ENCODE measurements at regions not wholly inside any gene's neighbourhood (a gene's known extent, or its start where the extent isn't known, plus 50 kb on each side); places are given as distances from the start of the nearest gene placed in this dataset.

DNA sequence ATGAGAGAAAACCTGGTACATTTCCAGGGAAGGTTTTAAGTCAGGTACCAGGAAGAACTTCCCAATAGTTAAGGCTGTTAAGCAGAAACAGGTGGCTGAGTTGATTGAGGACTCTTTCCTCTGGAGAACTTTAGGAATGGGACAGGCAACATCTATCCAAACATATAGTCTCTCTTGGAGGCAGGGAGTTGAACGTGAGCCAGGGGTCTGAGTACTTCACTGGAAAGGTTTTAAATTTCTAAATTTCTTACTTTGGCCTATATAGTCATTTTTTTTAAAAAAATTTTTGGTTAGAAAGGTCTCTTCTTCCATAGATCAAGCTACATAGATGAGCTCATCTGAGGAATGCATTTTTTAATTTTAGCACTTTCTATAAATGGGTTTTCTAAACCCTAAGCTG lies 261.4 kb upstream of the TCF4 start:
- no peaks in the 10 kb centered on the region for H3K27me3 ChIP-seq
- DNase-seq (ENCODE audit: extremely low spot score): no peak
- intact Hi-C loops (cut with DNase I): no loop called here
- H3K27ac ChIP-seq (replicated peaks in 1 of 4): no peak overlapping the region
- no peak overlapping the region for H3K4me3 ChIP-seq
- TF ChIP-seq EP300 (IDR thresholded peaks at IDR 0.05) (no peak), POLR2A (IDR thresholded peaks at IDR 0.05; ENCODE audit: low read depth) (no peak), POLR2AphosphoS5 (IDR thresholded peaks at IDR 0.05) (no peak)
- TF ChIP-seq, protein P1, sequence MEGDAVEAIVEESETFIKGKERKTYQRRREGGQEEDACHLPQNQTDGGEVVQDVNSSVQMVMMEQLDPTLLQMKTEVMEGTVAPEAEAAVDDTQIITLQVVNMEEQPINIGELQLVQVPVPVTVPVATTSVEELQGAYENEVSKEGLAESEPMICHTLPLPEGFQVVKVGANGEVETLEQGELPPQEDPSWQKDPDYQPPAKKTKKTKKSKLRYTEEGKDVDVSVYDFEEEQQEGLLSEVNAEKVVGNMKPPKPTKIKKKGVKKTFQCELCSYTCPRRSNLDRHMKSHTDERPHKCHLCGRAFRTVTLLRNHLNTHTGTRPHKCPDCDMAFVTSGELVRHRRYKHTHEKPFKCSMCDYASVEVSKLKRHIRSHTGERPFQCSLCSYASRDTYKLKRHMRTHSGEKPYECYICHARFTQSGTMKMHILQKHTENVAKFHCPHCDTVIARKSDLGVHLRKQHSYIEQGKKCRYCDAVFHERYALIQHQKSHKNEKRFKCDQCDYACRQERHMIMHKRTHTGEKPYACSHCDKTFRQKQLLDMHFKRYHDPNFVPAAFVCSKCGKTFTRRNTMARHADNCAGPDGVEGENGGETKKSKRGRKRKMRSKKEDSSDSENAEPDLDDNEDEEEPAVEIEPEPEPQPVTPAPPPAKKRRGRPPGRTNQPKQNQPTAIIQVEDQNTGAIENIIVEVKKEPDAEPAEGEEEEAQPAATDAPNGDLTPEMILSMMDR (IDR thresholded peaks at IDR 0.05): no peak
- H3K36me3 ChIP-seq: no peaks in the 10 kb centered on the region
- 44% methylated on average over 1 of the region's 1 CpG for WGBS
- H3K4me1 ChIP-seq: peaks cover 0 to 12% (median 7%) of the 10 kb centered on the region in 4 donors
- no peaks in the 10 kb centered on the region for H3K9me3 ChIP-seq

DNA sequence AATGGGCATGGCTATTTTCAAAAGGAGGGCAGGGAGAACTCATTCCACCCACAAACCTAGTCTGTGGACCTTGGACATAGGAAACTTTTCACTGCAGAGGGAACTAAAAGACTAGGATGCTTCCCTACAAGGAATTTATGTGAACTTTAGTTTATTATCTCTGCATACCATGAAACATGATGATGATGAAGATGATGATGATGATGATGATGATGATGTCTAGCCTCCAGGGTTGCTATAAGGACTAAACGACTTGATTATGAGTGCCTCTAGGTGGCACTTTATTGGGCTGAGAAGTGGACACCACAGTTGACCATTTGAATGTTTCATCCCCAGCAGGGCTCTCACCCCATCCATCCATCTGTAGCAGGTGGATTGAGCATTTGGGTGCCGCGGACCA lies 260.0 kb upstream of the TCF4 start:
- WGBS: 95% methylated on average over 3 of the region's 3 CpGs
- H3K27me3 ChIP-seq: no peaks in the 10 kb centered on the region
- H3K9me3 ChIP-seq: no peaks in the 10 kb centered on the region
- no peak for DNase-seq (ENCODE audit: extremely low spot score)
- no peak overlapping the region for H3K27ac ChIP-seq (replicated peaks in 1 of 4)
- peaks cover 0 to 12% (median 8%) of the 10 kb centered on the region in 4 donors for H3K4me1 ChIP-seq
- intact Hi-C loops (cut with DNase I): no loop called here
- no peaks in the 10 kb centered on the region for H3K36me3 ChIP-seq
- no peak for TF ChIP-seq EP300 (IDR thresholded peaks at IDR 0.05)
- TF ChIP-seq, protein P1 (IDR thresholded peaks at IDR 0.05): no peak
- no peak for TF ChIP-seq POLR2A (IDR thresholded peaks at IDR 0.05; ENCODE audit: low read depth)
- TF ChIP-seq POLR2AphosphoS5 (IDR thresholded peaks at IDR 0.05): no peak
- no peak overlapping the region for H3K4me3 ChIP-seq

DNA sequence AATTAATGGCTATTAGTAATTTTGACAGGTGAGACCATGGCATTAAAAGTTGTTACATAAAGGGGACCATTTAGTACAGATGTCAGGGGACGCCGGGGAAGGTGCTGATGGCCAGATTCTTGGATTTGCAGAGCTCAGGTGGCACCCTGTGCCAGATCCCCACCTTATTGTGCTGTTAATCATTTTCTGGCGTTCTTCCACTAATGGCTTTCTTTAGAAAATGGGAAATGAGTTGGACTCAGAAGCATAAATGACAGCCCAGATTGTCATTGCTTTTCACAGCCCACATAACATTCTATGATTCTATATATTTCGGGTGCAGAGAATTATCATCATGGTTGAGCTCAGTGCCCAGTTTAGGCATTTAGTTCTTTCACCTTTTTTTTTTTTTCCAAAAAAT lies 257.2 kb upstream of the TCF4 start:
- H3K9me3 ChIP-seq: peaks cover 0 to 7% (median 0%) of the 10 kb centered on the region in 4 donors
- H3K27me3 ChIP-seq: no peaks in the 10 kb centered on the region
- WGBS: 88% methylated on average over 4 of the region's 4 CpGs
- DNase-seq (ENCODE audit: extremely low spot score): no peak
- no peak overlapping the region for H3K27ac ChIP-seq (replicated peaks in 1 of 4)
- TF ChIP-seq, protein P1 (IDR thresholded peaks at IDR 0.05): no peak
- TF ChIP-seq POLR2A (IDR thresholded peaks at IDR 0.05; ENCODE audit: low read depth): no peak
- no peak overlapping the region for H3K4me3 ChIP-seq
- H3K36me3 ChIP-seq: no peaks in the 10 kb centered on the region
- intact Hi-C loops (cut with DNase I): no loop called here
- H3K4me1 ChIP-seq: peaks cover 0 to 12% (median 8%) of the 10 kb centered on the region in 4 donors

DNA sequence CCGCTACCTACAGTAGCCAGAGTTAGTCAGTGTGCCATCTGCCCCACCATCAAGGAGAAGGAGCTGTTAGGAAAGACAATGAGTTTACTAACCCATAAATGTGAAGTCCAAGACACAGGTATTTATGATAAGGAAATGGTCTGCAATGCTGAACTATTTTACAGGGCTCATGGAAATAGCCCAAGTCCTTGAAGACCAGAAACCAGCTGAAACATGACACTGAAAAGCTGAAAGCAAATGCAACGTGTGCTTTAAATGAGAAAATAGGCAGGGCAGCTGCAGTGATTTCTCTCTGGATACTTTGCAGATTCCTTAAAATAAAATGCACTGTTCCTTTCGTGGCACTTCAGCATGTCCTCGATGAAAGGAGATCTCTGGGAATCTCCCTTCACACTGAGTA lies 256.4 kb upstream of the TCF4 start:
- Histone ChIP-seq H3K27me3 (no peaks in the 10 kb centered on the region), H3K27ac (replicated peaks in 1 of 4) (no peak overlapping the region), H3K9me3 (peaks cover 0 to 7% (median 0%) of the 10 kb centered on the region in 4 donors), H3K36me3 (no peaks in the 10 kb centered on the region), H3K4me1 (peaks cover 0 to 6% (median 1%) of the 10 kb centered on the region in 4 donors), H3K4me3 (no peak overlapping the region)
- TF ChIP-seq POLR2AphosphoS5 (IDR thresholded peaks at IDR 0.05) (no peak), POLR2A (IDR thresholded peaks at IDR 0.05; ENCODE audit: low read depth) (no peak), EP300 (IDR thresholded peaks at IDR 0.05) (no peak)
- TF ChIP-seq, protein P1 (IDR thresholded peaks at IDR 0.05): no peak
- WGBS: 64% methylated on average over 4 of the region's 4 CpGs
- DNase-seq (ENCODE audit: extremely low spot score): no peak
- intact Hi-C loops (cut with DNase I): no loop called here

DNA sequence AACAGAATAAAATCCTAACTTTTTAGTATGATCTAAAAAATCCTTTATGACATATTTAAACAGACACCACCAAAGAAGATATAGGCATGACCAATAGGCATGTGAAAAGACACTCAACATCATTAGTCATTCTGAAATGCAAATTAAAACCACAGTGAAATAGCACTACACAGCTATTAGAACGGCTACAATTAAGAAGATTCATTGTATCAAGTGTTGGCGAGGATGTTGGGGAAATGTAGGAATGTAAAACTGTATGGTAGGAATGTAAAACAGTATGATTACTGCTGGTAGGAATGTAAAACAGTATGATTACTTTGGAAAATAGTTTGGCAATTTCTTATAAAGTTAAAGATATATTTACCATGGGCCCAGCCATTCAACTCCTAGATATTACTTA lies 253.3 kb upstream of the TCF4 start:
- H3K9me3 ChIP-seq: peaks cover 0 to 7% (median 0%) of the 10 kb centered on the region in 4 donors
- peaks cover 0 to 4% (median 0%) of the 10 kb centered on the region in 4 donors for H3K4me1 ChIP-seq
- no peaks in the 10 kb centered on the region for H3K36me3 ChIP-seq
- H3K4me3 ChIP-seq: no peak overlapping the region
- intact Hi-C loops (cut with DNase I): no loop called here
- H3K27ac ChIP-seq (replicated peaks in 1 of 4): no peak overlapping the region
- H3K27me3 ChIP-seq: no peaks in the 10 kb centered on the region
- 96% methylated on average over 2 of the region's 2 CpGs for WGBS
- TF ChIP-seq, protein P1 (IDR thresholded peaks at IDR 0.05): no peak
- no peak for TF ChIP-seq POLR2AphosphoS5 (IDR thresholded peaks at IDR 0.05)
- no peak for TF ChIP-seq EP300 (IDR thresholded peaks at IDR 0.05)
- TF ChIP-seq POLR2A (IDR thresholded peaks at IDR 0.05; ENCODE audit: low read depth): no peak
- no peak for DNase-seq (ENCODE audit: extremely low spot score)
